Spleen (tissue), 7 donors: ENCODE measurements at regions not wholly inside any gene's neighbourhood (a gene's known extent, or its start where the extent isn't known, plus 50 kb on each side); places are given as distances from the start of the nearest gene placed in this dataset.

Experiments used
- POLR2A ChIP-seq, 3 donors: fragments of 450-650 bp; IDR thresholded peaks; one replicate each; pipeline ENCODE4 v1.5.1; 2017; ENCODE audit warnings: antibody characterized with exemption in 3 of 3, mild to moderate bottlenecking in 1 of 3
- TF ChIP-seq, protein P1 (sequence below), 11 experiments: fragments of 200-600 bp in 7 of 11; fragments of 450-650 bp in 4 of 11; sonication (generic) in 4 of 11; IDR thresholded peaks in 8 of 11; conservative IDR thresholded peaks in 3 of 11; 1 replicate in 7 of 11; 2 replicates in 4 of 11; pipeline versions ENCODE4 v1.4.0 to v1.8.0; 2016 to 2021; ENCODE audit warnings: antibody characterized with exemption in 11 of 11, inconsistent platforms in 4 of 11, mild to moderate bottlenecking in 1 of 11
- donor health status: DM: no; HTN: no; CAD: no; lungs with moderate emphysema.
- donor health status: DM: no; HTN: no; CAD: no.
- donor health status: DM: no; HTN: no; CAD: no.

DNA sequence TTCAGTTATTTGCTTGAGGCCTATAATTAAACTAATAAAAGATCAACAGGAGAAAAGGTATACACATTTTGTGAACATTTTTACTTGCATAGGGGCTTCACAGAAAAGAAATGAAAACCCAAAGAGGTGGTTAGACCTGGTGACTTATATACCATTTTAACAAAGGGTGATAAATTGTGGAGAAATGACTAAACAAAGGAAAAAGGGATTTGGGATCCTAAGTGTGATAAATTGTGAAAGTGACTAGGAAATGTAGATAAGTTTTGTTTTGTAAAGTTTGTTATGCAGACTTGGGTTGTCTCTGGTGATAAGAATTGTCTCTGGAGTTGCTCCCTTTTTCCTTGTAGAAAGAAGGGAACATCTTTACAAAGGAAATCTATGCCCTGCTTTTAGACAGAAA lies 86.1 kb upstream of the ZNF608 start:
- TF ChIP-seq, protein P1, sequence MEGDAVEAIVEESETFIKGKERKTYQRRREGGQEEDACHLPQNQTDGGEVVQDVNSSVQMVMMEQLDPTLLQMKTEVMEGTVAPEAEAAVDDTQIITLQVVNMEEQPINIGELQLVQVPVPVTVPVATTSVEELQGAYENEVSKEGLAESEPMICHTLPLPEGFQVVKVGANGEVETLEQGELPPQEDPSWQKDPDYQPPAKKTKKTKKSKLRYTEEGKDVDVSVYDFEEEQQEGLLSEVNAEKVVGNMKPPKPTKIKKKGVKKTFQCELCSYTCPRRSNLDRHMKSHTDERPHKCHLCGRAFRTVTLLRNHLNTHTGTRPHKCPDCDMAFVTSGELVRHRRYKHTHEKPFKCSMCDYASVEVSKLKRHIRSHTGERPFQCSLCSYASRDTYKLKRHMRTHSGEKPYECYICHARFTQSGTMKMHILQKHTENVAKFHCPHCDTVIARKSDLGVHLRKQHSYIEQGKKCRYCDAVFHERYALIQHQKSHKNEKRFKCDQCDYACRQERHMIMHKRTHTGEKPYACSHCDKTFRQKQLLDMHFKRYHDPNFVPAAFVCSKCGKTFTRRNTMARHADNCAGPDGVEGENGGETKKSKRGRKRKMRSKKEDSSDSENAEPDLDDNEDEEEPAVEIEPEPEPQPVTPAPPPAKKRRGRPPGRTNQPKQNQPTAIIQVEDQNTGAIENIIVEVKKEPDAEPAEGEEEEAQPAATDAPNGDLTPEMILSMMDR (IDR thresholded peaks at IDR 0.05 in 8 of 11, conservative IDR thresholded peaks at IDR 0.05 in 3 of 11), result no peak
- no peak for TF ChIP-seq POLR2A (IDR thresholded peaks at IDR 0.05)
